H9 (cell line): ENCODE measurements at regions not wholly inside any gene's neighbourhood (a gene's known extent, or its start where the extent isn't known, plus 50 kb on each side); places are given as distances from the start of the nearest gene placed in this dataset.
A peak's percentile ranks its signal among the peaks of the same experiment; 100 is the strongest.

Source experiments
- DNase-seq: peaks from one replicate; pipeline ENCODE4 v3.0.0-alpha.2; 2017
- H2AFZ ChIP-seq: one replicate; pipeline ENCODE4 v1.6.1; 2013; ENCODE audit warnings: mild to moderate bottlenecking, low read length, control low read depth, moderate library complexity
- H2AK5ac ChIP-seq: 2 replicates; pipeline ENCODE4 v1.6.1; 2013; ENCODE audit warnings: low read length, control low read depth, mixed read lengths; ENCODE audit not compliant: insufficient read length
- H2BK120ac ChIP-seq: one replicate; pipeline ENCODE4 v1.6.1; 2013; ENCODE audit warnings: low read depth, mild to moderate bottlenecking, low read length, control low read depth, inconsistent platforms; ENCODE audit not compliant: poor library complexity, severe bottlenecking
- H2BK12ac ChIP-seq: 2 replicates; pipeline ENCODE4 v1.6.1; 2013; ENCODE audit warnings: low read length, control low read depth, mixed read lengths, low read depth; ENCODE audit not compliant: insufficient read length
- H2BK15ac ChIP-seq: 2 replicates; pipeline ENCODE4 v1.6.1; 2013; ENCODE audit warnings: low read depth, low read length, control low read depth
- H2BK20ac ChIP-seq: one replicate; pipeline ENCODE4 v1.6.1; 2013; ENCODE audit warnings: low read depth, mild to moderate bottlenecking, low read length, control low read depth, inconsistent platforms; ENCODE audit not compliant: poor library complexity, severe bottlenecking
- H2BK5ac ChIP-seq: 2 replicates; pipeline ENCODE4 v1.6.1; 2013; ENCODE audit warnings: low read length, control low read depth, mixed read lengths; ENCODE audit not compliant: insufficient read length
- H3K14ac ChIP-seq: 2 replicates; pipeline ENCODE4 v1.6.1; 2013; ENCODE audit warnings: low read length, control low read depth; ENCODE audit not compliant: insufficient read depth
- H3K18ac ChIP-seq: 2 replicates; pipeline ENCODE4 v1.6.1; 2013; ENCODE audit warnings: low read depth, mild to moderate bottlenecking, mixed read lengths, low read length, control low read depth; ENCODE audit not compliant: insufficient read length
- H3K23ac ChIP-seq: 2 replicates; pipeline ENCODE4 v1.6.1; 2013; ENCODE audit warnings: low read length, control low read depth, mixed read lengths, low read depth; ENCODE audit not compliant: insufficient read length
- H3K23me2 ChIP-seq: 2 replicates; pipeline ENCODE4 v1.6.1; 2013; ENCODE audit warnings: low read depth, mild to moderate bottlenecking, mixed read lengths, low read length, control low read depth; ENCODE audit not compliant: insufficient read length, poor library complexity, severe bottlenecking
- H3K27ac ChIP-seq: 2 replicates; pipeline ENCODE4 v1.5.1; 2013; ENCODE audit warnings: low read length, control low read depth, mixed read lengths, low read depth; ENCODE audit not compliant: insufficient read length
- H3K27me3 ChIP-seq: 2 replicates; pipeline ENCODE4 v1.6.1; 2013; ENCODE audit warnings: low read length, control low read depth, inconsistent platforms; ENCODE audit not compliant: insufficient read depth
- H3K4ac ChIP-seq: 2 replicates; pipeline ENCODE4 v1.6.1; 2013; ENCODE audit warnings: low read depth, mild to moderate bottlenecking, control low read depth, inconsistent platforms, low read length, moderate library complexity
- H3K4me1 ChIP-seq: 2 replicates; pipeline ENCODE4 v1.6.1; 2013; ENCODE audit warnings: low read length, control low read depth, inconsistent platforms; ENCODE audit not compliant: insufficient read depth
- H3K4me2 ChIP-seq: 2 replicates; pipeline ENCODE4 v1.6.1; 2013; ENCODE audit warnings: low read length, control low read depth, mixed read lengths; ENCODE audit not compliant: insufficient read length, insufficient read depth
- H3K56ac ChIP-seq: 2 replicates; pipeline ENCODE4 v1.6.1; 2013; ENCODE audit warnings: low read depth, mild to moderate bottlenecking, mixed read lengths, low read length, control low read depth; ENCODE audit not compliant: insufficient read length
- H3K79me1 ChIP-seq: 2 replicates; pipeline ENCODE4 v1.6.1; 2013; ENCODE audit warnings: low read depth, mild to moderate bottlenecking, moderate library complexity, low read length, control low read depth, inconsistent platforms; ENCODE audit not compliant: insufficient read depth, poor library complexity, severe bottlenecking
- H3K79me2 ChIP-seq: 2 replicates; pipeline ENCODE4 v1.6.1; 2013; ENCODE audit warnings: low read length, control low read depth, inconsistent platforms; ENCODE audit not compliant: insufficient read depth
- H3K9ac ChIP-seq: 2 replicates; pipeline ENCODE4 v1.6.1; 2013; ENCODE audit warnings: low read length, control low read depth, mixed read lengths; ENCODE audit not compliant: insufficient read length; ENCODE audit errors: extremely low read depth
- H3K9me3 ChIP-seq: one replicate; pipeline ENCODE4 v1.6.1; 2013; ENCODE audit warnings: low read depth, low read length, inconsistent platforms; ENCODE audit not compliant: control insufficient read depth
- H3T11ph ChIP-seq: one replicate; pipeline ENCODE4 v1.6.1; 2013; ENCODE audit warnings: mild to moderate bottlenecking, low read length, control low read depth, inconsistent platforms
- H4K20me1 ChIP-seq: one replicate; pipeline ENCODE4 v1.6.1; 2013; ENCODE audit not compliant: control insufficient read depth, insufficient read length, insufficient read depth
- H4K5ac ChIP-seq: 2 replicates; pipeline ENCODE4 v1.6.1; 2013; ENCODE audit warnings: low read depth, mild to moderate bottlenecking, mixed read lengths, low read length, control low read depth; ENCODE audit not compliant: insufficient read length
- H4K8ac ChIP-seq: replicated peaks from 2 replicates; pipeline ENCODE4 v1.6.1; 2013; ENCODE audit warnings: low read length, control low read depth, mixed read lengths, low read depth; ENCODE audit not compliant: insufficient read length
- H4K91ac ChIP-seq: 2 replicates; pipeline ENCODE4 v1.6.1; 2013; ENCODE audit warnings: low read depth, mild to moderate bottlenecking, moderate library complexity, mixed read lengths, low read length, control low read depth; ENCODE audit not compliant: insufficient read length
- H3K27ac Mint-ChIP-seq, 3 experiments: 2 replicates in 2 of 3; 3 replicates in 1 of 3; pipeline ENCODE4 v1.8.0; 2020 to 2021; ENCODE audit warnings: mixed read lengths in 3 of 3, mild to moderate bottlenecking in 1 of 3, moderate library complexity in 1 of 3
- H3K27me3 Mint-ChIP-seq: 2 replicates; pipeline ENCODE4 v1.8.0; 2021; ENCODE audit warnings: low read depth, mild to moderate bottlenecking, moderate library complexity, mixed read lengths
- H3K36me3 Mint-ChIP-seq, 3 experiments: 2 replicates in 2 of 3; 3 replicates in 1 of 3; pipeline ENCODE4 v1.8.0; 2020 to 2021; ENCODE audit warnings: low read depth in 3 of 3, mixed read lengths in 3 of 3; ENCODE audit not compliant: insufficient read depth in 1 of 3
- H3K4me1 Mint-ChIP-seq, 2 experiments: 2 replicates each; pipeline ENCODE4 v1.8.0; 2020; ENCODE audit warnings: mixed read lengths in 2 of 2
- H3K4me3 Mint-ChIP-seq, 2 experiments: 2 replicates in 1 of 2; 3 replicates in 1 of 2; pipeline ENCODE4 v1.8.0; 2020 to 2021; ENCODE audit warnings: mild to moderate bottlenecking in 2 of 2, mixed read lengths in 2 of 2, moderate library complexity in 1 of 2
- H3K9me3 Mint-ChIP-seq, 2 experiments: 2 replicates in 1 of 2; 3 replicates in 1 of 2; pipeline ENCODE4 v1.8.0; 2020; ENCODE audit warnings: mild to moderate bottlenecking in 2 of 2, mixed read lengths in 2 of 2, moderate library complexity in 1 of 2
- WGBS: extraction: QIAGEN DNeasy Blood & Tissue Kit; methylation state at CpG from one replicate; pipeline ENCODE4 v1.1.7; 2013; ENCODE audit warnings: missing lambda C conversion rate, low lambda C conversion rate, mixed read lengths; ENCODE audit not compliant: insufficient read length; ENCODE audit errors: extremely low coverage; 5-methylcytosine and 5-hydroxymethylcytosine counted together
- TF ChIP-seq, protein P1 (sequence below): fragments of 200-600 bp; sonication (generic); conservative IDR thresholded peaks from 3 replicates; pipeline ENCODE4 v1.8.0; 2021; ENCODE audit warnings: antibody characterized with exemption, mild to moderate bottlenecking

DNA sequence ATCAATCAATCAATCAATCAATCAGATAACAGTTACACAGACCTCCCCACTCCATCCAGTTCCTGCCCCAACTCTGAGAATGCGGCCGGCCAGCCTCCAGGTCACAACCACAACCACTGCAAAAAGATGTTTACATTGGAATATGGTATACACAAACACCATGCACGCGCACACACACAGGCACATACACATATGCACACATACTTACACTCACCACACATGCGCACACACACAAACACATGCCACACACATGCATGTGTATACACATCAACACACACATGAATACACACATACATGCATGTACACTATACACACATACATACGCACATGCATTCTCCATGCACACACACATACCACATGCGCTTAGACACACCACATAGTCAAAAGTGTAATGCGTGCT is 131.1 kb downstream of the PXDC1 start:
- H3K27me3 Mint-ChIP-seq = peaks cover 29% of the 10 kb centered on the region
- H4K5ac ChIP-seq = no peak overlapping the region
- H4K20me1 ChIP-seq = no peaks in the 10 kb centered on the region
- H3K23ac ChIP-seq = no peak overlapping the region
- DNase-seq = no peak
- H2BK120ac ChIP-seq = no peak overlapping the region
- H3K4me3 Mint-ChIP-seq = no peak overlapping the region
- peaks cover 20 to 21% of the 10 kb centered on the region in 2 experiments for H3K4me1 Mint-ChIP-seq
- no peaks in the 10 kb centered on the region for H3K9me3 Mint-ChIP-seq
- H3K36me3 Mint-ChIP-seq = peaks cover 0 to 4% (median 0%) of the 10 kb centered on the region in 3 experiments; a peak in 1 of 7 replicates
- no peak overlapping the region for H3K9ac ChIP-seq
- WGBS = no CpG with 5 or more reads among the region's 8 CpGs
- no peak overlapping the region for H3K18ac ChIP-seq
- H2BK5ac ChIP-seq = no peak overlapping the region
- no peak overlapping the region for H2BK15ac ChIP-seq
- H2AFZ ChIP-seq = no peak overlapping the region
- no peaks in the 10 kb centered on the region for H3K79me1 ChIP-seq
- no peak overlapping the region for H3T11ph ChIP-seq
- peak overlapping the region; percentile 79 for H4K8ac ChIP-seq
- no peaks in the 10 kb centered on the region for H3K23me2 ChIP-seq
- H3K4me1 ChIP-seq = peaks cover 2% of the 10 kb centered on the region; the same call in 1 of the 2 replicates
- H4K91ac ChIP-seq = no peak overlapping the region
- no peaks in the 10 kb centered on the region for H3K27me3 ChIP-seq
- no peak overlapping the region for H3K27ac ChIP-seq
- no peak overlapping the region for H3K27ac Mint-ChIP-seq
- H2AK5ac ChIP-seq = no peak overlapping the region
- H3K56ac ChIP-seq = no peak overlapping the region
- TF ChIP-seq, protein P1, sequence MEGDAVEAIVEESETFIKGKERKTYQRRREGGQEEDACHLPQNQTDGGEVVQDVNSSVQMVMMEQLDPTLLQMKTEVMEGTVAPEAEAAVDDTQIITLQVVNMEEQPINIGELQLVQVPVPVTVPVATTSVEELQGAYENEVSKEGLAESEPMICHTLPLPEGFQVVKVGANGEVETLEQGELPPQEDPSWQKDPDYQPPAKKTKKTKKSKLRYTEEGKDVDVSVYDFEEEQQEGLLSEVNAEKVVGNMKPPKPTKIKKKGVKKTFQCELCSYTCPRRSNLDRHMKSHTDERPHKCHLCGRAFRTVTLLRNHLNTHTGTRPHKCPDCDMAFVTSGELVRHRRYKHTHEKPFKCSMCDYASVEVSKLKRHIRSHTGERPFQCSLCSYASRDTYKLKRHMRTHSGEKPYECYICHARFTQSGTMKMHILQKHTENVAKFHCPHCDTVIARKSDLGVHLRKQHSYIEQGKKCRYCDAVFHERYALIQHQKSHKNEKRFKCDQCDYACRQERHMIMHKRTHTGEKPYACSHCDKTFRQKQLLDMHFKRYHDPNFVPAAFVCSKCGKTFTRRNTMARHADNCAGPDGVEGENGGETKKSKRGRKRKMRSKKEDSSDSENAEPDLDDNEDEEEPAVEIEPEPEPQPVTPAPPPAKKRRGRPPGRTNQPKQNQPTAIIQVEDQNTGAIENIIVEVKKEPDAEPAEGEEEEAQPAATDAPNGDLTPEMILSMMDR = no peak
- no peak overlapping the region for H3K14ac ChIP-seq
- H2BK12ac ChIP-seq = no peak overlapping the region
- H3K4me2 ChIP-seq = no peak overlapping the region
- no peaks in the 10 kb centered on the region for H3K9me3 ChIP-seq
- H3K79me2 ChIP-seq = no peaks in the 10 kb centered on the region
- H3K4ac ChIP-seq = no peak overlapping the region
- H2BK20ac ChIP-seq = no peak overlapping the region
